ENCODE measurements at regions not wholly inside any gene's neighbourhood (a gene's known extent, or its start where the extent isn't known, plus 50 kb on each side); places are given as distances from the start of the nearest gene placed in this dataset.
"Not testable (repeated sequence)": the region's sequence is repeated elsewhere in the genome, so short reads cannot be mapped to it uniquely, and the experiment has no call there.

DNA sequence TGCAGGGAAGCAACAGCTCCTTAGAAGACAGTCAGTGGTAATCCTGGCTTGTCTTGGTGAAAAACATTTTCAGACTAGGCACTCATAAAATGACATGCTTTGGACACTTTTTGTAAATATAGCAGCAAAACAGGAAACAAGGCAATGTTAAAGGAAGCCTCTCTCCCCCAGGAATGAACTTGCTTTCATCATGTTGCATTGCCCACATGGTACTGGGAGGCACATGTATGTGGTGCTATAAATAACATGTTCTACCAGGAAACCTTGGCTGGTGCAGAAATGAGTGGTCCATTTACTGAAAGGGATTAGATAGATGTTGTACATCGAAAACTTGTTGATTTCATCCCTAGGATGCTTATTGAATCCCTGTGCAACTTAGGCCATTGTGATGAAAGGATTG lies 121.4 kb upstream of the RREB1 start:
- Mint-ChIP-seq H3K4me1 (peaks cover 11% of the 10 kb centered on the region), H3K27ac (no peak overlapping the region), H3K4me3 (no peak overlapping the region), H3K9me3 (no peaks in the 10 kb centered on the region), H3K27me3 (ENCODE audit: low read depth) (peaks cover 2% of the 10 kb centered on the region), H3K36me3 (ENCODE audit: low read depth) (no peaks in the 10 kb centered on the region)
- TF ChIP-seq, protein P1, sequence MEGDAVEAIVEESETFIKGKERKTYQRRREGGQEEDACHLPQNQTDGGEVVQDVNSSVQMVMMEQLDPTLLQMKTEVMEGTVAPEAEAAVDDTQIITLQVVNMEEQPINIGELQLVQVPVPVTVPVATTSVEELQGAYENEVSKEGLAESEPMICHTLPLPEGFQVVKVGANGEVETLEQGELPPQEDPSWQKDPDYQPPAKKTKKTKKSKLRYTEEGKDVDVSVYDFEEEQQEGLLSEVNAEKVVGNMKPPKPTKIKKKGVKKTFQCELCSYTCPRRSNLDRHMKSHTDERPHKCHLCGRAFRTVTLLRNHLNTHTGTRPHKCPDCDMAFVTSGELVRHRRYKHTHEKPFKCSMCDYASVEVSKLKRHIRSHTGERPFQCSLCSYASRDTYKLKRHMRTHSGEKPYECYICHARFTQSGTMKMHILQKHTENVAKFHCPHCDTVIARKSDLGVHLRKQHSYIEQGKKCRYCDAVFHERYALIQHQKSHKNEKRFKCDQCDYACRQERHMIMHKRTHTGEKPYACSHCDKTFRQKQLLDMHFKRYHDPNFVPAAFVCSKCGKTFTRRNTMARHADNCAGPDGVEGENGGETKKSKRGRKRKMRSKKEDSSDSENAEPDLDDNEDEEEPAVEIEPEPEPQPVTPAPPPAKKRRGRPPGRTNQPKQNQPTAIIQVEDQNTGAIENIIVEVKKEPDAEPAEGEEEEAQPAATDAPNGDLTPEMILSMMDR (IDR thresholded peaks at IDR 0.05; ENCODE audit: unreplicated experiment in 3 of 3), result no peak

DNA sequence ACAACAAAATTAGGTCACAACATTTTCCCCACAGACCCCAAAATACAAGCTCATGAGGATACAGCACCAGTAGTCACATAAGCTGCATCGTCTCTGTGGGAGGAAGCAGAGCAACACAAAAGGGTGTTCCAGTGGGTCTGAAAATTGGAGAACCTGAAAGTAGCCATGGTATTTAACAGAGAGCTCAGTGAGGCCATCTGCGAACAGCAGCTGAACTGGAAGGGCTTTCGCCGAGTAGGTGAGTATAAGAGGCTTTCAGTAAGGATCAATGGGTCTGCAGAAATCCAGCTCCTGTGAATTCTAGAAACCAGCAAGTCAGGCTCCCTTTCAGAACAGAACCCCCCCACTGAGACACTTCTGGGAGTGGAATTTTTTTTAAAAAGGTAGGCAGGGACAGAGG lies 120.0 kb upstream of the RREB1 start:
- TF ChIP-seq, protein P1 (IDR thresholded peaks at IDR 0.05; ENCODE audit: unreplicated experiment in 3 of 3), result no peak
- H3K36me3 Mint-ChIP-seq (ENCODE audit: low read depth), result no peaks in the 10 kb centered on the region
- no peaks in the 10 kb centered on the region for H3K27me3 Mint-ChIP-seq (ENCODE audit: low read depth)
- H3K9me3 Mint-ChIP-seq, result no peaks in the 10 kb centered on the region
- peaks cover 11% of the 10 kb centered on the region for H3K4me1 Mint-ChIP-seq
- H3K27ac Mint-ChIP-seq, result no peak overlapping the region
- no peak overlapping the region for H3K4me3 Mint-ChIP-seq

DNA sequence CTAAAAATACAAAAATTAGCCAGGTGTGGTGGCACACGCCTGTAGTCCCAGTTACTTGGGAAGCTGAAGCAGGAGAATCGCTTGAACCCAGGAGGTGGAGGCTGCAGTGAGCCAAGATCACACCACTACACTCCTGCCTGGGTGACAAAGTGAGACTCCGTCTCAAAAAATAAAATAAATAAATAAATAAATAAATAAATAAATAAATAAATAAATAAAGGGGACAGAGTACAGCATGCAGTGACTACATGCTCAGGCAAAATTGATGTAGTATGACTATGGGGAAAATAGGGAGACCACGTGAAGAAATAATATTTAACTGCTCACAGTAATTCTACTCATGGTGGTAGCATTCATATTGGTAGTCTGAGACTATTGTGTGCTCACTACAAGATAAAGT lies 117.7 kb upstream of the RREB1 start:
- H3K27me3 Mint-ChIP-seq (ENCODE audit: low read depth); H3K4me1 Mint-ChIP-seq; H3K9me3 Mint-ChIP-seq; H3K36me3 Mint-ChIP-seq (ENCODE audit: low read depth); H3K27ac Mint-ChIP-seq; H3K4me3 Mint-ChIP-seq: not testable (repeated sequence)

DNA sequence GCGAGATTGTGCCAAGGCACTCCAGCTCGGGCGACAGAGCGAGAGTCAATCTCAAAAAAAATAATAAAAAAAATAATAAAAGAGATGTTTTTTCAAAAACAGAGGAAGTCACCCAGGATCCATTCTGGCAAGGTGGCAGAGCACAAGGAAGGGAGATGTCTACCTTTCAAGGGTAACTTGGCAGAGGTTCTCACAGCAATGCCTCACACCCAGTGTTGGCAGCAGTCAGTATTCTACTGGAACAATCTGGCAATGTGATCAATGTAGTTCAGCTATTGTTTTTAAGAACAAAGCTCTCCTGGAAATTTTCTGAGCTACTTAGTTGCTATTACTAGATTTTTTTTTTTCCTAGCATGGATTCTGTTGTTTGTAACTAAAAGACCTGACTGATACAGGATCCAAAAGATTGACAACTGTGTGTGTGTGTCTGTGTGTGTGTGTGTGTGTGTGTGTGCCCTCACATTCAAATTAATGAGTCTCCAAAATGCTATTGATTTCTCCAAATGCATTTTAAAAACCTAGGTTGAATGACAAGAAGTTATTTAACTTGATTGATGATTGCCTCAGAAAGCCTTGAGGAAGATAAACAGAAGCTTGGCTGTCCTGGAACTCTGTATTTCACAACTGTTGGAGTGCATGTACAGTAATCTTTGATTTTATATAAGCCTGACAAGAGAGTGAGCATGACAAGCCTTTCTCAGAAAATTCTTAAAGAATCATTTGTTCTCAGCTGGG lies 114.1 kb upstream of the RREB1 start:
- Mint-ChIP-seq H3K4me1 (peaks cover 8% of the 10 kb centered on the region), H3K4me3 (no peak overlapping the region), H3K27me3 (ENCODE audit: low read depth) (no peaks in the 10 kb centered on the region)

DNA sequence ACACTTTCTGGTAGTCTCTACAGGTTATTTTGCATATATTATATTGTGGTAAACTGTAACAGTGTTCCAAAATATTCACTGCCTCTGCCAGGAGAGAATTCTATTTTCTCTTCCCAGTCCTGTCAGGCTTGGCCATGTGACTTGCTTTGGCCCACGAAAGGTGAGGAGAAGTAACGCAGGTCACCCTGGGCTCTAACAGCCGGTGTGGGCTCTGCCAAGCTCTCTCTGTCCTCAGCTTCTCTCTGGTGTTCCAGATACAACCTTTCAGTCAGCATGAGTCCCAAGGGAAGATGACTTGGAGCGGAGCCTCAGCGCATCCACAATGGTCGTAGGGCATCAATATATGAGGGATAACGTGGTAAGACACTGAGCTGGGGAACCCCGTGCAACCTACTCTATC lies 113.0 kb upstream of the RREB1 start:
- Mint-ChIP-seq H3K4me1 (peaks cover 8% of the 10 kb centered on the region), H3K27me3 (ENCODE audit: low read depth) (peaks cover 2% of the 10 kb centered on the region), H3K27ac (no peak overlapping the region), H3K4me3 (no peak overlapping the region), H3K36me3 (ENCODE audit: low read depth) (no peaks in the 10 kb centered on the region), H3K9me3 (no peaks in the 10 kb centered on the region)
- TF ChIP-seq, protein P1 (IDR thresholded peaks at IDR 0.05; ENCODE audit: unreplicated experiment in 3 of 3), result no peak

More for the DNA sequence above, 114.1 kb upstream of the RREB1 start:
- TF ChIP-seq, protein P1 (IDR thresholded peaks at IDR 0.05; ENCODE audit: unreplicated experiment in 3 of 3), result no peak
- no peaks in the 10 kb centered on the region for H3K9me3 Mint-ChIP-seq
- H3K27ac Mint-ChIP-seq, result no peak overlapping the region
- no peaks in the 10 kb centered on the region for H3K36me3 Mint-ChIP-seq (ENCODE audit: low read depth)

DNA sequence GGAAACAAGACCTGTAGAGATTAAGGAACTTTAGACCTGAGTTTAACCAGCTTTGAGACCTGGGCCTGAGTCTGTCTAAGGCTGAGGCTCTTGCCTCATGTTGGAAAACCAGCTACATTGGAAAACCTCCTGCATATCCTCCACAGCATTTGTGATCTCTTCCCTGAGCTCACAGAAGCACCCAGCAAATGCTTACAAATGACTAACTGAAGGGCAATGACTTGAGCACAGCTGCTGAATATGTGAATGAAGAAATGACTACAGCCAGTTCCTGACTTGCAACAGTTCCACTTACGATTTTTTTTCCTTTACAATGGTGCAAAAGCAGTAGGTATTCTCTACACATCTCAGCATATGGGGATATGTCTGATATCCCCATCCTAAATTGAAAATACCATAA lies 112.4 kb upstream of the RREB1 start:
- H3K4me3 Mint-ChIP-seq, result no peak overlapping the region
- TF ChIP-seq, protein P1 (IDR thresholded peaks at IDR 0.05; ENCODE audit: unreplicated experiment in 3 of 3), result no peak
- peaks cover 8% of the 10 kb centered on the region for H3K4me1 Mint-ChIP-seq
- H3K9me3 Mint-ChIP-seq, result no peaks in the 10 kb centered on the region
- H3K27ac Mint-ChIP-seq, result no peak overlapping the region
- H3K27me3 Mint-ChIP-seq (ENCODE audit: low read depth), result peaks cover 6% of the 10 kb centered on the region
- no peaks in the 10 kb centered on the region for H3K36me3 Mint-ChIP-seq (ENCODE audit: low read depth)
